ENCODE measurements at regions not wholly inside any gene's neighbourhood (a gene's known extent, or its start where the extent isn't known, plus 50 kb on each side); places are given as distances from the start of the nearest gene placed in this dataset.

DNA sequence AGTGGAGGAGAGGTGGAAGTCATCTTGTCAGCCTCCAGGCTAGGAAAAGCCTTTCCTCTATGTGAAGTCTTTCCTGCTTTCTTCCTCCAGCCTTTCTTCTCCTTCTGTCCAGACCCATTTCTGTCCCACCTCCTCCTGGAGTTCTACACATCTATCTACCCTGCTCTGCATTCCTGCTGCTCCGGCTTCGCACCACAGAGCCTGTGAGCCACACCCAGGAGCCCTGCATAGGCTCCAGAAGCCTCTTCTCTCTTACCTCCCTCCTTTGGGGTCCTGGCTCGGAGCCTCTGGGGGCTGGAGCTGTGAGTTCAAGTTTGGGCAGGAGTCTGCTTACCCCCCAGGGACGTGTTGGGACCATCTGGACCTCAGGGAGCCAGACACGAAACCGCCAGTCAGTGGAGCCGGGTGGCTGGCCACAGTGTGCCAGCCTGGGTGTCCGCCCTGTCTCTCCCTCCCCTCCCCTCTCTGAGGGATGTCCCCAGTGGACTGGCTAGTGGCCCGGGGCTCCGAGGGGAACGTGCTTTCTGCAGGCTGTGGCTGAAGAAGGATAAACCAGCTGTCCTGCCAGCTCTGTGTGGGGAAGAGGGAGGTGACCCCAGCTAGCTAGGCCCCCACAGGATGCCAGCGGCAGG is 99.2 kb downstream of the VEGFA start:
- intact Hi-C loops (cut with DNase I) = no loop called here
- WGBS, 4 donors = 81 to 89% (median 88%) methylated on average over 5 to 12 of the region's 12 CpGs
- Histone ChIP-seq H3K4me1 (replicated peaks in 1 of 2) (no peaks in the 10 kb centered on the region), H3K36me3 (replicated peaks in 1 of 2) (no peaks in the 10 kb centered on the region), H3K4me3 (no peak overlapping the region), H3K27ac (no peak overlapping the region), H3K9me3 (replicated peaks in 1 of 3) (no peaks in the 10 kb centered on the region), H3K27me3 (no peaks in the 10 kb centered on the region)
- no peak for DNase-seq
- TF ChIP-seq, protein P1, sequence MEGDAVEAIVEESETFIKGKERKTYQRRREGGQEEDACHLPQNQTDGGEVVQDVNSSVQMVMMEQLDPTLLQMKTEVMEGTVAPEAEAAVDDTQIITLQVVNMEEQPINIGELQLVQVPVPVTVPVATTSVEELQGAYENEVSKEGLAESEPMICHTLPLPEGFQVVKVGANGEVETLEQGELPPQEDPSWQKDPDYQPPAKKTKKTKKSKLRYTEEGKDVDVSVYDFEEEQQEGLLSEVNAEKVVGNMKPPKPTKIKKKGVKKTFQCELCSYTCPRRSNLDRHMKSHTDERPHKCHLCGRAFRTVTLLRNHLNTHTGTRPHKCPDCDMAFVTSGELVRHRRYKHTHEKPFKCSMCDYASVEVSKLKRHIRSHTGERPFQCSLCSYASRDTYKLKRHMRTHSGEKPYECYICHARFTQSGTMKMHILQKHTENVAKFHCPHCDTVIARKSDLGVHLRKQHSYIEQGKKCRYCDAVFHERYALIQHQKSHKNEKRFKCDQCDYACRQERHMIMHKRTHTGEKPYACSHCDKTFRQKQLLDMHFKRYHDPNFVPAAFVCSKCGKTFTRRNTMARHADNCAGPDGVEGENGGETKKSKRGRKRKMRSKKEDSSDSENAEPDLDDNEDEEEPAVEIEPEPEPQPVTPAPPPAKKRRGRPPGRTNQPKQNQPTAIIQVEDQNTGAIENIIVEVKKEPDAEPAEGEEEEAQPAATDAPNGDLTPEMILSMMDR (IDR thresholded peaks at IDR 0.05) = no peak
- no peak for TF ChIP-seq POLR2A (IDR thresholded peaks at IDR 0.05)

DNA sequence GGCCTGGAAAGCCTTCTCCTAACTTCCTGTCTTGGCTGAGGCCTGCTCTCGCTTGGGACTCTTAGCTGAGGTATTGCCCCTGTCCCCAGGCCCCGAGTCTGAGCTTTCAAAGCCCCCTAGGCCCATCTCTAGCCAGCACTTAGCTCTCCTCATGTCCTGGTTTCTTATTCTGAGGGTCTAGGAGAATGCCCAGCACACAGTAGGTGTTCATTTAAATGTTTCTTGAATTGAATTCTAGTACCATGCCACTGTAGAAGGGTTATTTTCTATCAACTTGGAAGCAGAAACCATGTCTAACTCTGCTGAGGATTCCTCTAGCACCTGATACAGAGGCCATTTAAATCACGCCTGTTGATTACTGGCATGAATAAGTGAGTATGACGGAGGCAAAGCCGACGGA is 98.5 kb downstream of the VEGFA start:
- H3K9me3 ChIP-seq (replicated peaks in 1 of 3) = no peaks in the 10 kb centered on the region
- H3K4me1 ChIP-seq (replicated peaks in 1 of 2) = no peaks in the 10 kb centered on the region
- H3K36me3 ChIP-seq (replicated peaks in 1 of 2) = no peaks in the 10 kb centered on the region
- no peak for TF ChIP-seq POLR2A (IDR thresholded peaks at IDR 0.05)
- TF ChIP-seq, protein P1 (IDR thresholded peaks at IDR 0.05) = no peak
- WGBS, 4 donors = 92 to 94% (median 93%) methylated on average over 6 of the region's 6 CpGs
- DNase-seq = no peak
- H3K4me3 ChIP-seq = no peak overlapping the region
- intact Hi-C loops (cut with DNase I) = no loop called here
- H3K27me3 ChIP-seq = no peaks in the 10 kb centered on the region
- H3K27ac ChIP-seq = no peak overlapping the region

DNA sequence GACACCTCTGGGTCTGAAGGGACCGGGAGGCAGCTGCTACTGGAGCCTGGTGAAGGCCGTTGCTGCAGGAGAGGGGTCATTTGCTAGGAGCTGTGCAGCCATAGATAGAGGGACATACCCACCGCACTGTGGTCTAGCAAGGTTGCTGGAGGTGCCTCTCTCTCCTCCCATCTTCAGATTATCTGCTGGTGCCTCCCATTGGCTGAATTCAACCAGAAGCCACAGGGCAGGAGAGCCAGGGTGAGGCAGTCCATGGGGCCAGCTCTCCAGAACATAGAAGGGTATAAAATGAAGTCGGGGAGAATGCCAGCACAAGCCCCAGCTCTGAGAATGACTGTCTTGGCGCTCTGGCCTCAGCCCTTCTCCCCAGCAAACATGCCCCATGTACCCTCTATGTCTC is 98.0 kb downstream of the VEGFA start:
- intact Hi-C loops (cut with DNase I) = no loop called here
- no peak for DNase-seq
- WGBS, 4 donors = 82 to 96% (median 91%) methylated on average over 5 of the region's 5 CpGs

DNA sequence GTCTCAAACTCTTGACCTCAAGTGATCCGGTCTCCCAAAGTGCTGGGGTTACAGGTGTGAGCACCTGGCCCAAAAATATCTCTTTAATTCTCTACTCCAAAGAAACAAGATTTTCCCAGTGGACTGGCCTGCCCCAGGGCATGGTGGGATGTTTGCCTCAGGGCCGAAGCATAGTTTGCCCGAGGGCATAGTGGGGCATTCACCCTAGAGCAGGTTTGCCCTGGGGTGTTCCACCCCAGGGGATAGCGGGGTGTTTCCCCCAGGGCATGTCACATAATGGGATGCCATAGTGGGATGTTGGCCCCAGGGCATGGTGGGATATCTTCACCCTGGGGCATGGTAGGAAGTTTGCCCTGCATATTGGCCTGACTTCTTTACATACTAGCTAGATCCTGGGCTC is 97.2 kb downstream of the VEGFA start:
- H3K27ac ChIP-seq = no peak overlapping the region
- TF ChIP-seq, protein P1 (IDR thresholded peaks at IDR 0.05) = no peak
- no peak for TF ChIP-seq POLR2A (IDR thresholded peaks at IDR 0.05)
- no peak for DNase-seq
- H3K4me3 ChIP-seq = no peak overlapping the region
- H3K9me3 ChIP-seq (replicated peaks in 1 of 3) = no peaks in the 10 kb centered on the region
- no peaks in the 10 kb centered on the region for H3K36me3 ChIP-seq (replicated peaks in 1 of 2)
- intact Hi-C loops (cut with DNase I) = no loop called here
- 90 to 96% (median 95%) methylated on average over 2 to 4 of the region's 4 CpGs for WGBS, 4 donors
- no peaks in the 10 kb centered on the region for H3K27me3 ChIP-seq
- H3K4me1 ChIP-seq (replicated peaks in 1 of 2) = no peaks in the 10 kb centered on the region

More for the DNA sequence above, 98.0 kb downstream of the VEGFA start:
- Histone ChIP-seq H3K27ac (no peak overlapping the region), H3K27me3 (no peaks in the 10 kb centered on the region), H3K4me1 (replicated peaks in 1 of 2) (no peaks in the 10 kb centered on the region), H3K4me3 (no peak overlapping the region), H3K9me3 (replicated peaks in 1 of 3) (no peaks in the 10 kb centered on the region), H3K36me3 (replicated peaks in 1 of 2) (no peaks in the 10 kb centered on the region)
- no peak for TF ChIP-seq POLR2A (IDR thresholded peaks at IDR 0.05)
- TF ChIP-seq, protein P1 (IDR thresholded peaks at IDR 0.05) = no peak
